ENCODE measurements at regions not wholly inside any gene's neighbourhood (a gene's known extent, or its start where the extent isn't known, plus 50 kb on each side); places are given as distances from the start of the nearest gene placed in this dataset.

DNA sequence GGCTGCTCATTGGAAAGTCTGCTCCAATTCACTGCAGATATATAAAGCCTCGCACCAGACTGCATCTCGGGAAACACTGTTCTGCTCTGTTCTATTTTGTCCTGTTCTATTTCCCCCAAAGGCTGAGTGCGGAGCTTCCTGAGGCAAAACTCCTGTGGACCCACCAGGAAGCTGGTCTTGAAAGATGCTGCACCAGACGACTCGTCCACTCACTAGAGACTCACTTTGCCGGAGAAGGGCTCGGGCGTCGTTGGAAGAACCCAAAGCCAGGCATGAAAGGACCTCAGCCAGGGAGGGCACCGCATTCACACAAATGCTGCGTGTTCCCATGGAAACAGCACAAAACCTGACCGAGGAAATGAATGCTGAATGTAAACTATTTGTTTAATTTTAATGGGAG is 331.2 kb upstream of the SFSWAP start:
- Histone ChIP-seq H3K4me1 (no peaks in the 10 kb centered on the region), H3K27me3 (ENCODE audit: insufficient read depth in 3 of 3, low read length in 2 of 3) (peaks cover 0 to 42% (median 16%) of the 10 kb centered on the region in 3 donors), H3K4me3 (no peak overlapping the region), H3K36me3 (ENCODE audit: insufficient read depth in 1 of 2, low read depth in 1 of 2) (no peaks in the 10 kb centered on the region), H3K9me3 (no peaks in the 10 kb centered on the region), H3K27ac (no peak overlapping the region)
- intact Hi-C loops (cut with DNase I) = no loop called here
- no peak for DNase-seq
- ATAC-seq = no peak
- TF ChIP-seq, protein P1, sequence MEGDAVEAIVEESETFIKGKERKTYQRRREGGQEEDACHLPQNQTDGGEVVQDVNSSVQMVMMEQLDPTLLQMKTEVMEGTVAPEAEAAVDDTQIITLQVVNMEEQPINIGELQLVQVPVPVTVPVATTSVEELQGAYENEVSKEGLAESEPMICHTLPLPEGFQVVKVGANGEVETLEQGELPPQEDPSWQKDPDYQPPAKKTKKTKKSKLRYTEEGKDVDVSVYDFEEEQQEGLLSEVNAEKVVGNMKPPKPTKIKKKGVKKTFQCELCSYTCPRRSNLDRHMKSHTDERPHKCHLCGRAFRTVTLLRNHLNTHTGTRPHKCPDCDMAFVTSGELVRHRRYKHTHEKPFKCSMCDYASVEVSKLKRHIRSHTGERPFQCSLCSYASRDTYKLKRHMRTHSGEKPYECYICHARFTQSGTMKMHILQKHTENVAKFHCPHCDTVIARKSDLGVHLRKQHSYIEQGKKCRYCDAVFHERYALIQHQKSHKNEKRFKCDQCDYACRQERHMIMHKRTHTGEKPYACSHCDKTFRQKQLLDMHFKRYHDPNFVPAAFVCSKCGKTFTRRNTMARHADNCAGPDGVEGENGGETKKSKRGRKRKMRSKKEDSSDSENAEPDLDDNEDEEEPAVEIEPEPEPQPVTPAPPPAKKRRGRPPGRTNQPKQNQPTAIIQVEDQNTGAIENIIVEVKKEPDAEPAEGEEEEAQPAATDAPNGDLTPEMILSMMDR (IDR thresholded peaks at IDR 0.05) = no peak
- 38 to 46% (median 44%) methylated on average over 12 of the region's 12 CpGs for WGBS, 3 donors

DNA sequence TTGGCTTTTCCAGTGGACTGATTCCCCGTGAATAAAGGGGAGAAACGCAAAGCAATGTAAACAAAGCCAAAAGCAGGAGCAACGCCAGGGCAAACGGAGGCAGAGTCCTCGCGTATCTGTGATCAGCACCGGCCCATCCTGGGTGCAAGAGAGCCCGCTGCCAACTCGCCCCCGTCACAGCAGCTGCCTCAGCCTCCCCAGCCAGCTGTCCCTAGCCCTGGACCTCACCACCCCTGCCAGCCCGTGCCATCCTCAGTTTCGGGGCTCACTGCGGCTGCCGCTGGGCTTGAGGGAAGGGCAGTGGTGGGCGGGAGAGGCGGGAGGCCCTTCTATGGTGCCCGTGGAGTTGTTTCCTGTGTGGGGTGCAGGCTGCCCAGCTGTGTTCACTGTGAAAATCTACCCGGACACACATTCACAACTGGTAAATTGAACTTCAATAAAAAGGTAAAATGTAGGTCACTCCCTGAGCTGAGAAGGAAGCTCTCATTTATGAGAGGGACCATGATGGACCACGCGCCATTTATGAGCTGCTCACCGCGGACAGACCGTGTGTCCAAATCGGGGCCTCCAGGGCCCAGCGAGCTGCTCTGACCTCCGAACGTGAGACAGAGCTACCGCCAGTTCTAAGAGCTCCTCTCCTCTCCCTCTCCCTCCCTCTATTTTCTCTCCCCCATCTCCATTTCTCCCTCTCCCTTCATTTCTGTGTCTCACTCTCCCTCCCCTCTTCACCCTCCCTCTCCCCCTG is 330.5 kb upstream of the SFSWAP start:
- Histone ChIP-seq H3K27ac (no peak overlapping the region), H3K27me3 (ENCODE audit: insufficient read depth in 3 of 3, low read length in 2 of 3) (peaks cover 0 to 44% (median 16%) of the 10 kb centered on the region in 3 donors), H3K9me3 (no peaks in the 10 kb centered on the region), H3K36me3 (ENCODE audit: insufficient read depth in 1 of 2, low read depth in 1 of 2) (no peaks in the 10 kb centered on the region), H3K4me1 (no peaks in the 10 kb centered on the region), H3K4me3 (no peak overlapping the region)
- intact Hi-C loops (cut with DNase I) = no loop called here
- TF ChIP-seq, protein P1 (IDR thresholded peaks at IDR 0.05) = no peak
- ATAC-seq = no peak
- WGBS, 3 donors = 26 to 33% (median 32%) methylated on average over 28 of the region's 28 CpGs
- no peak for DNase-seq

DNA sequence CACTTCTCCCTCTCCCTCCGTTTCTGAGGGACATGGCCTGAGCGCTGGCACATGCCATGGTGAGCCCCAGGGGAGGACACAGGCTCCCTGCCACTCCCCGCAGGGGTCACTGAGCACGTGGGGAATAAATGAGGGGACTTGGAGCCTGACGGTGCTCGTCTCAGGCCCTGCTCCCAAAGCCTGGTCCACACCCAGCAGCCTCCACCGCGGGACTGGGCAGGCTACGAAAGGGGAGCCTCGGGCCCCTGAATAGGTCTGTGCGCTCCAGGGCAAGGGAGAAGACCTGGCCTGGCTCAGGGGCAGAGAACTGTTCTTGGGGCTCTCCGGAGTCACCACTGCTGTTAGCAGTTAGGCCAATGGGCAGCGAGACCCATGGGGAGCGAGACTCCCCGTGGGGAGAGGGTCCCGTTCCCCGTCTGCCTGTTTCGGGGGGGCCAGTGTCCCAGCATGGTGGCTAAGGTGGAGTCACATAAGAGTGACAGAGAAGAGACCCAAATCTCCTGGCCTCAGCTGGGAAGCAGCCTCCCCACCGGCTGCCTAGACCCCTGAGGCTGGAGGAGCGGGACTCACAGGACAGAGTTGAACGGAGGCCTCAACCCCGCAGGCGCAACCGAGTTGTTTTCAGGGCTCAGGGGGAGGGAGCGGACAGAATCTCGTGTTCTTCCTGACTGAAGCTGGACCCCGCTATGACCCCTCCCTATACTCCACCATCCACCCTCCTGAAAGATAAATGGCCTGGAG is 329.8 kb upstream of the SFSWAP start:
- no peak overlapping the region for H3K27ac ChIP-seq
- intact Hi-C loops (cut with DNase I) = no loop called here
- H3K4me1 ChIP-seq = no peaks in the 10 kb centered on the region
- no peak for DNase-seq
- H3K27me3 ChIP-seq (ENCODE audit: insufficient read depth in 3 of 3, low read length in 2 of 3) = peaks cover 0 to 47% (median 18%) of the 10 kb centered on the region in 3 donors
- H3K9me3 ChIP-seq = no peaks in the 10 kb centered on the region
- 41 to 48% (median 41%) methylated on average over 26 to 27 of the region's 27 CpGs for WGBS, 3 donors
- no peak overlapping the region for H3K4me3 ChIP-seq
- ATAC-seq = no peak
- no peaks in the 10 kb centered on the region for H3K36me3 ChIP-seq (ENCODE audit: insufficient read depth in 1 of 2, low read depth in 1 of 2)
- TF ChIP-seq, protein P1 (IDR thresholded peaks at IDR 0.05) = no peak

DNA sequence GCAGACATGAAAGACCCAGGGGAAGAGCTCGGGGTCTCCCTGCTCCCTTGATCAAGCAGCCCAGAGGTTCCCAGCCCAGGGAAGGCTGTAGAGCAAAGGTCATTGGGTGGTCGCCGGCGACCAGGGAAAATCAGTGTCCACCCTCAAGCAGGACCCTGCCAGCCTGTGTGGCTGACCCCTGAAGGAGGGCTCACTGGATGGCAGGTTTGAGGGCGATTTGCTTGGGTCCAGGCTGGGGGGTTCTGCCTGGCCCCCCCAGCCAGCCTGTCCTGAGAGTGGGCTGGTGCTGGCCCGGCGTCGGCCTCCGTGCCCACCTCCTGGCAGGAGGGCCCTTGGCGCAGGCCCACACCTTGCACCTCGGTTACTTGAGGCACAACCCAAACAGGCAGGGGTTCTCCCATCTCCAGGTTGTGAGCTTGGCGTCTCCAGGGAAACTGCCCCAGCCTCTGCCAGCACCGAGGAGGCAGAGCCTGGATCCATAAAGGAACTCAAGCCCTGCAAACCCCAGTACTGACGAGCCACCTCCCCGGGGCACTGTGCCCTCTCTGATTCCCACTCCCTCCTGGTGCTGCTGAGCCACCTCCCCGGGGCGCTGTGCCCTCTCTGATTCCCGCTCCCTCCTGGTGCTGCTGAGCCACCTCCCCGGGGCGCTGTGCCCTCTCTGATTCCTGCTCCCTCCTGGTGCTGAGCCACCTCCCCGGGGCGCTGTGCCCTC is 329.0 kb upstream of the SFSWAP start:
- ATAC-seq = no peak
- peaks cover 0 to 52% (median 18%) of the 10 kb centered on the region in 3 donors for H3K27me3 ChIP-seq (ENCODE audit: insufficient read depth in 3 of 3, low read length in 2 of 3)
- intact Hi-C loops (cut with DNase I) = no loop called here

More for the DNA sequence above, 329.0 kb upstream of the SFSWAP start:
- Histone ChIP-seq H3K36me3 (ENCODE audit: insufficient read depth in 1 of 2, low read depth in 1 of 2) (no peaks in the 10 kb centered on the region), H3K9me3 (no peaks in the 10 kb centered on the region), H3K4me3 (no peak overlapping the region), H3K4me1 (no peaks in the 10 kb centered on the region), H3K27ac (no peak overlapping the region)
- TF ChIP-seq, protein P1 (IDR thresholded peaks at IDR 0.05) = no peak
- no peak for DNase-seq
- WGBS, 3 donors = 64 to 72% (median 71%) methylated on average over 20 to 22 of the region's 22 CpGs

All from psoas muscle (tissue), 7 donors.